Panc1 (cell line): ENCODE measurements at regions not wholly inside any gene's neighbourhood (a gene's known extent, or its start where the extent isn't known, plus 50 kb on each side); places are given as distances from the start of the nearest gene placed in this dataset.

Experiments
- ATAC-seq: fragments of 200-7000 bp; cut with Tn5 transposase; 2 replicates; pipeline ENCODE4 v1.9.1; 2020; ENCODE audit warnings: mild to moderate bottlenecking, moderate library complexity
- BruUV-seq: library from RNA; stranded (reverse); fragments of 400-500 nt; replicated peaks from 2 replicates; lab custom pipeline; 2021; lab: Mats Ljungman, UMichigan
- CTCF ChIA-PET: fragments of 300-600 bp; sonication (Branson Sonifier 250); formaldehyde crosslinking; loops from one replicate; lab custom pipeline; 2022; ENCODE audit warnings: antibody characterized with exemption; lab: Charles Lee
- POLR2A ChIA-PET: fragments of 300-600 bp; sonication (Branson Sonifier 250); formaldehyde crosslinking; loops from one replicate; lab custom pipeline; 2022; ENCODE audit warnings: antibody characterized with exemption; lab: Charles Lee
- DNase-seq: peaks from one replicate; pipeline ENCODE4 v3.0.0-alpha.2; 2010; ENCODE audit warnings: low read depth, low spot score
- H3K27ac ChIP-seq: 2 replicates; pipeline ENCODE4 v1.5.1; 2011; ENCODE audit warnings: mild to moderate bottlenecking, low read length, inconsistent platforms
- H3K27me3 ChIP-seq: fragments of 200-500 bp; sonication (Bioruptor generic); 2 replicates; pipeline ENCODE4 v1.6.0; 2014; ENCODE audit warnings: low read length, inconsistent platforms; ENCODE audit not compliant: control insufficient read depth, insufficient read depth
- H3K36me3 ChIP-seq: fragments of 200-500 bp; sonication (Bioruptor generic); 2 replicates; pipeline ENCODE4 v1.5.1; 2014; ENCODE audit warnings: inconsistent platforms, mild to moderate bottlenecking, low read length, moderate library complexity; ENCODE audit not compliant: control insufficient read depth, insufficient read depth
- H3K4me1 ChIP-seq: 2 replicates; pipeline ENCODE4 v1.5.1; 2011; ENCODE audit warnings: inconsistent platforms, mild to moderate bottlenecking, low read length, moderate library complexity; ENCODE audit not compliant: control insufficient read depth, insufficient read depth
- H3K4me3 ChIP-seq, 2 experiments: 2 replicates each; pipeline ENCODE4 v1.5.1; 2011 to 2012; ENCODE audit warnings: low read depth in 2 of 2, low read length in 2 of 2, mild to moderate bottlenecking in 2 of 2, inconsistent platforms in 1 of 2, moderate library complexity in 1 of 2
- H3K9me3 ChIP-seq: fragments of 200-500 bp; sonication (Bioruptor generic); 2 replicates; pipeline ENCODE4 v1.5.1; 2014; ENCODE audit warnings: low read depth, mild to moderate bottlenecking, inconsistent platforms, low read length, moderate library complexity; ENCODE audit not compliant: control insufficient read depth, insufficient read depth
- POLR2AphosphoS5 ChIP-seq: IDR thresholded peaks from 2 replicates; pipeline ENCODE4 v1.6.1; 2012; ENCODE audit warnings: mild to moderate bottlenecking, low read depth, low read length, moderate library complexity
- SIN3A ChIP-seq: IDR thresholded peaks from 2 replicates; pipeline ENCODE4 v1.6.1; 2012; ENCODE audit warnings: low read depth, mild to moderate bottlenecking, low read length, moderate library complexity, borderline replicate concordance; ENCODE audit not compliant: insufficient read depth
- TCF7L2 ChIP-seq: IDR thresholded peaks from 2 replicates; pipeline ENCODE4 v1.6.1; 2011; ENCODE audit warnings: mild to moderate bottlenecking, low read depth, low read length, inconsistent platforms
- in situ Hi-C: cut with HindIII; loops from 2 replicates; pipeline ENCODE4 v1.10.0; 2016; ENCODE audit warnings: low sequenced_read_pairs, low pct_unique_long_range_greater_than_20kb
- intact Hi-C: fragments of 100-400 bp; cut with micrococcal nuclease; formaldehyde crosslinking; loops from one replicate; pipeline ENCODE4 v1.10.0; 2022; ENCODE audit not compliant: unreplicated experiment
- TF ChIP-seq, protein P1 (sequence below), 2 experiments: IDR thresholded peaks; 2 replicates each; pipeline ENCODE4 v1.6.1; 2011 to 2012; ENCODE audit warnings: low read depth in 2 of 2, control low read depth in 1 of 2, low read length in 1 of 2, mild to moderate bottlenecking in 1 of 2, moderate library complexity in 1 of 2; ENCODE audit not compliant: insufficient read depth in 1 of 2
- TF ChIP-seq, protein P2 (sequence below): fragments of 450-650 bp; IDR thresholded peaks from 2 replicates; pipeline ENCODE4 v1.5.1; 2017; ENCODE audit warnings: mild to moderate bottlenecking

DNA sequence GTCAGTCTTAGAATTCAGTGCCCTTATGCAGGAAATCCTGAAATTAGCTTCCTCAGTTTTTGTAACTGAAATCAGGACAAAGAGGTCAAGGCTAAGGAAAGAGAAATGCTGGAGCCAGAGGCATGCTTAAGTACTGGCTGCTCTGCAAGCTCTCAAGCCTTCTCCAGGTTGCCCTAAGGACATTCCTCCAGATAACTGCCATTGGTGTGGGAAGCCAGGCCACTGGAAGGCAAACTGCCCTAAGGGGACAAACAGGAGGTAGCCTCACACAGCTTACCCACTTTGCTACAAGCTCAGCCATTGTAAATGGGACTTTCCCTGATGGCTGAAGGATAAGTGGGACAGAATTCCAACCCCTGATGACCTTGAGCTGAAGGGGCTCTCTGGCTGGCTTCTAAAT lies 606.9 kb upstream of the PCDH10 start:
- Histone ChIP-seq H3K9me3 (no peaks in the 10 kb centered on the region), H3K4me1 (no peaks in the 10 kb centered on the region), H3K36me3 (no peaks in the 10 kb centered on the region), H3K27me3 (no peaks in the 10 kb centered on the region), H3K4me3 (no peak overlapping the region), H3K27ac (no peak overlapping the region)
- ChIA-PET POLR2A (no interaction called here), CTCF (no interaction called here)
- no peak for TF ChIP-seq SIN3A
- TF ChIP-seq, protein P1, sequence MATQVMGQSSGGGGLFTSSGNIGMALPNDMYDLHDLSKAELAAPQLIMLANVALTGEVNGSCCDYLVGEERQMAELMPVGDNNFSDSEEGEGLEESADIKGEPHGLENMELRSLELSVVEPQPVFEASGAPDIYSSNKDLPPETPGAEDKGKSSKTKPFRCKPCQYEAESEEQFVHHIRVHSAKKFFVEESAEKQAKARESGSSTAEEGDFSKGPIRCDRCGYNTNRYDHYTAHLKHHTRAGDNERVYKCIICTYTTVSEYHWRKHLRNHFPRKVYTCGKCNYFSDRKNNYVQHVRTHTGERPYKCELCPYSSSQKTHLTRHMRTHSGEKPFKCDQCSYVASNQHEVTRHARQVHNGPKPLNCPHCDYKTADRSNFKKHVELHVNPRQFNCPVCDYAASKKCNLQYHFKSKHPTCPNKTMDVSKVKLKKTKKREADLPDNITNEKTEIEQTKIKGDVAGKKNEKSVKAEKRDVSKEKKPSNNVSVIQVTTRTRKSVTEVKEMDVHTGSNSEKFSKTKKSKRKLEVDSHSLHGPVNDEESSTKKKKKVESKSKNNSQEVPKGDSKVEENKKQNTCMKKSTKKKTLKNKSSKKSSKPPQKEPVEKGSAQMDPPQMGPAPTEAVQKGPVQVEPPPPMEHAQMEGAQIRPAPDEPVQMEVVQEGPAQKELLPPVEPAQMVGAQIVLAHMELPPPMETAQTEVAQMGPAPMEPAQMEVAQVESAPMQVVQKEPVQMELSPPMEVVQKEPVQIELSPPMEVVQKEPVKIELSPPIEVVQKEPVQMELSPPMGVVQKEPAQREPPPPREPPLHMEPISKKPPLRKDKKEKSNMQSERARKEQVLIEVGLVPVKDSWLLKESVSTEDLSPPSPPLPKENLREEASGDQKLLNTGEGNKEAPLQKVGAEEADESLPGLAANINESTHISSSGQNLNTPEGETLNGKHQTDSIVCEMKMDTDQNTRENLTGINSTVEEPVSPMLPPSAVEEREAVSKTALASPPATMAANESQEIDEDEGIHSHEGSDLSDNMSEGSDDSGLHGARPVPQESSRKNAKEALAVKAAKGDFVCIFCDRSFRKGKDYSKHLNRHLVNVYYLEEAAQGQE (IDR thresholded peaks at IDR 0.05; ENCODE audit: insufficient read depth in 1 of 2, low read depth in 2 of 2, low read length in 1 of 2), result no peak
- TF ChIP-seq, protein P2, sequence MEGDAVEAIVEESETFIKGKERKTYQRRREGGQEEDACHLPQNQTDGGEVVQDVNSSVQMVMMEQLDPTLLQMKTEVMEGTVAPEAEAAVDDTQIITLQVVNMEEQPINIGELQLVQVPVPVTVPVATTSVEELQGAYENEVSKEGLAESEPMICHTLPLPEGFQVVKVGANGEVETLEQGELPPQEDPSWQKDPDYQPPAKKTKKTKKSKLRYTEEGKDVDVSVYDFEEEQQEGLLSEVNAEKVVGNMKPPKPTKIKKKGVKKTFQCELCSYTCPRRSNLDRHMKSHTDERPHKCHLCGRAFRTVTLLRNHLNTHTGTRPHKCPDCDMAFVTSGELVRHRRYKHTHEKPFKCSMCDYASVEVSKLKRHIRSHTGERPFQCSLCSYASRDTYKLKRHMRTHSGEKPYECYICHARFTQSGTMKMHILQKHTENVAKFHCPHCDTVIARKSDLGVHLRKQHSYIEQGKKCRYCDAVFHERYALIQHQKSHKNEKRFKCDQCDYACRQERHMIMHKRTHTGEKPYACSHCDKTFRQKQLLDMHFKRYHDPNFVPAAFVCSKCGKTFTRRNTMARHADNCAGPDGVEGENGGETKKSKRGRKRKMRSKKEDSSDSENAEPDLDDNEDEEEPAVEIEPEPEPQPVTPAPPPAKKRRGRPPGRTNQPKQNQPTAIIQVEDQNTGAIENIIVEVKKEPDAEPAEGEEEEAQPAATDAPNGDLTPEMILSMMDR, result no peak
- TF ChIP-seq TCF7L2, result no peak
- no peak for TF ChIP-seq POLR2AphosphoS5
- in situ Hi-C loops, result no loop called here
- DNase-seq (no peak), ATAC-seq (no peak)
- intact Hi-C loops, result no loop called here
- no TSS peak for BruUV-seq

DNA sequence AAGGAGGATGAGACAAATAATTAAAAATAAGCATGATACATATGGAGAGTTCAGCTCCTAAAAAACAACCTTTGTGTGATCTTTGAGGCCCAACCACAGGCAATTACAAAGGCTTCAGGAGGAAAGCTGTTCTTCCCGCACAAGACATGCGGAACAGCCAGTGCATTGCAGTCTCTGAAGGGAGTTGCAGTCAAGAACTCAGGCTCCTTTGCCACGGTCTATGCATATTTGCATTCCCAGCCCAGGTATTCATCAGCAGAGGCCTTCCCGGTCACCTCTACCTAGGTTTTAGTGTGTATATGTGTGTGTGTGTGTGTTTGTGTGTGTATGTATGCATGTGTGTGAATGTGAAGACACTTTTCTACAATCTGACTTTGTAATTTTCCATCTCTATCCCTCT lies 600.6 kb upstream of the PCDH10 start:
- DNase-seq (no peak), ATAC-seq (no peak)
- Histone ChIP-seq H3K36me3 (no peaks in the 10 kb centered on the region), H3K4me3 (no peak overlapping the region), H3K27ac (no peak overlapping the region), H3K4me1 (no peaks in the 10 kb centered on the region), H3K9me3 (no peaks in the 10 kb centered on the region), H3K27me3 (no peaks in the 10 kb centered on the region)
- ChIA-PET POLR2A (no interaction called here), CTCF (no interaction called here)
- BruUV-seq, result no TSS peak
- intact Hi-C loops, result no loop called here
- in situ Hi-C loops, result no loop called here
- TF ChIP-seq, protein P2, result no peak
- TF ChIP-seq, protein P1 (IDR thresholded peaks at IDR 0.05; ENCODE audit: insufficient read depth in 1 of 2, low read depth in 2 of 2, low read length in 1 of 2), result no peak
- TF ChIP-seq SIN3A, result no peak
- TF ChIP-seq TCF7L2, result no peak
- no peak for TF ChIP-seq POLR2AphosphoS5
